ENCODE measurements at regions not wholly inside any gene's neighbourhood (a gene's known extent, or its start where the extent isn't known, plus 50 kb on each side); places are given as distances from the start of the nearest gene placed in this dataset.
"Not testable (repeated sequence)": the region's sequence is repeated elsewhere in the genome, so short reads cannot be mapped to it uniquely, and the experiment has no call there.

GRCh38 chr1:161454865-161455707 is 50.2 kb upstream of the FCGR2A start:
- TF ChIP-seq CTCF, POLR2A (IDR thresholded peaks at IDR 0.05): not testable (repeated sequence)

All from testis (tissue), 2 donors.